ENCODE measurements at regions not wholly inside any gene's neighbourhood (a gene's known extent, or its start where the extent isn't known, plus 50 kb on each side); places are given as distances from the start of the nearest gene placed in this dataset.
"Not testable (repeated sequence)": the region's sequence is repeated elsewhere in the genome, so short reads cannot be mapped to it uniquely, and the experiment has no call there.

- peaks cover 11 to 13% of the 10 kb centered on the region in 2 donors for H3K4me1 Mint-ChIP-seq (ENCODE audit: low read depth in 2 of 2)
- H3K9me3 Mint-ChIP-seq, result no peaks in the 10 kb centered on the region
- DNase-seq (ENCODE audit: low spot score) (no peak), ATAC-seq (no peak)
- no peaks in the 10 kb centered on the region for H3K27me3 Mint-ChIP-seq
- H3K27ac Mint-ChIP-seq, result no peak overlapping the region
- no peak overlapping the region for H3K4me3 Mint-ChIP-seq
- no peaks in the 10 kb centered on the region for H3K36me3 Mint-ChIP-seq
Measured at GRCh38 chr13:48818495-48819356, 157.0 kb upstream of the FNDC3A start.

DNA sequence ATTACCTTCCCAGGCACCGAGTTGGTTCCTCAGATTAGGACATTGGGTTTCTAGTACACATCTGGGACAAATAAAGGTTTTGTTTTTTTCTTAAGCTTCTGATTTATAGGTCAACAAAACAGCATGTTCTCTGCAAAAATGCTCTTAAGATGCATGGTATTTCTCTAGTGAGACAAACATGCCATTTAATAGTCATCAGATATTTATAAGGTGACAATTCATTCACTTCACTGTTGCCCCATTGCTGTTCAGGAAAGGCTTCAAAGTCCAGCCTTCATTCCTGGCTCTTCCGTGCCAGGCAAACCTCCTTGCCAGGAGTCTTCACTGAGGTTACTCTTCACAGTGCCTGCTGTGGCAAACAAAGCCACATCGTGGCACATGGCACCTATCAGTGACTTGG is 156.3 kb upstream of the FNDC3A start:
- ATAC-seq (no peak), DNase-seq (ENCODE audit: low spot score) (no peak)
- H3K9me3 Mint-ChIP-seq, result no peaks in the 10 kb centered on the region
- peaks cover 11 to 13% of the 10 kb centered on the region in 2 donors for H3K4me1 Mint-ChIP-seq (ENCODE audit: low read depth in 2 of 2)
- H3K4me3 Mint-ChIP-seq, result no peak overlapping the region
- no peaks in the 10 kb centered on the region for H3K27me3 Mint-ChIP-seq
- H3K36me3 Mint-ChIP-seq, result no peaks in the 10 kb centered on the region
- H3K27ac Mint-ChIP-seq, result no peak overlapping the region

DNA sequence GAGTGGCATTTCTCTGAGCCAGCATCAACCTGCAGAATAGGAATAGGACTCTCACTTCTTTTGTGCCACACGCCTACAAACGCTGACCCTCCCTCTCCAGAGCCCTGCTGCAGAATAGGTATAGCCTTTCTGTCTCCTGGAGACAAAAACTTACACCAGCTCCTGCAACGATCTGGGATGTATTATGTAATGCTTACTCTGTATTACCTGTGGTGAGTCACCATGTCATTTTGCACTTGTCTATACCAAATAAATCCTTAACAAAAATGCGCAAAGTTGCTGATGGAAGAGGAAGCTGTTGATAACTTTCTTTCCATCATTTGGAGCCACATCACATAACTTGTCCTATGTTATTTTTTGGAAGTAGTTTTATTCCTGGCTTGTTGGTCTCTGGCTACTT is 155.8 kb upstream of the FNDC3A start:
- H3K27ac Mint-ChIP-seq, result no peak overlapping the region

GRCh38 chr13:48823526-48823925 is 152.2 kb upstream of the FNDC3A start:
- H3K4me3 Mint-ChIP-seq; ATAC-seq; H3K9me3 Mint-ChIP-seq; H3K27ac Mint-ChIP-seq; H3K4me1 Mint-ChIP-seq (ENCODE audit: low read depth in 2 of 2); DNase-seq (ENCODE audit: low spot score): not testable (repeated sequence)
- Mint-ChIP-seq H3K36me3 (peaks cover 16% of the 10 kb centered on the region), H3K27me3 (peaks cover 13 to 14% of the 10 kb centered on the region in 2 donors)

More for the DNA sequence above, 155.8 kb upstream of the FNDC3A start:
- no peak overlapping the region for H3K4me3 Mint-ChIP-seq
- no peaks in the 10 kb centered on the region for H3K27me3 Mint-ChIP-seq
- no peaks in the 10 kb centered on the region for H3K36me3 Mint-ChIP-seq
- ATAC-seq (no peak), DNase-seq (ENCODE audit: low spot score) (no peak)
- peaks cover 11 to 13% of the 10 kb centered on the region in 2 donors for H3K4me1 Mint-ChIP-seq (ENCODE audit: low read depth in 2 of 2)
- no peaks in the 10 kb centered on the region for H3K9me3 Mint-ChIP-seq

GRCh38 chr13:48826039-48826438 is 149.7 kb upstream of the FNDC3A start:
- DNase-seq (ENCODE audit: low spot score), result no peak
- peaks cover 26% of the 10 kb centered on the region in 2 donors for H3K4me1 Mint-ChIP-seq (ENCODE audit: low read depth in 2 of 2)
- ATAC-seq, result no peak
- H3K9me3 Mint-ChIP-seq, result peaks cover 7% of the 10 kb centered on the region
- peaks cover 16% of the 10 kb centered on the region for H3K36me3 Mint-ChIP-seq
- H3K27me3 Mint-ChIP-seq, result peaks cover 18 to 20% of the 10 kb centered on the region in 2 donors
- H3K4me3 Mint-ChIP-seq, result no peak overlapping the region
- H3K27ac Mint-ChIP-seq, result no peak overlapping the region

GRCh38 chr13:48826922-48827454 is 148.7 kb upstream of the FNDC3A start:
- peaks cover 23% of the 10 kb centered on the region for H3K36me3 Mint-ChIP-seq
- peak overlapping the region in 1 of 2 donors; percentile 1 for H3K27ac Mint-ChIP-seq
- not testable (repeated sequence) for H3K4me3 Mint-ChIP-seq

GRCh38 chr13:48827709-48828108 is 148.0 kb upstream of the FNDC3A start:
- H3K4me3 Mint-ChIP-seq, result no peak overlapping the region
- peak overlapping the region in 1 of 2 donors; percentile 1 for H3K27ac Mint-ChIP-seq
- H3K4me1 Mint-ChIP-seq (ENCODE audit: low read depth in 2 of 2), result peaks cover 29 to 34% of the 10 kb centered on the region in 2 donors
- ATAC-seq (no peak), DNase-seq (ENCODE audit: low spot score) (no peak)
- H3K9me3 Mint-ChIP-seq, result peaks cover 7% of the 10 kb centered on the region
- peaks cover 18 to 20% of the 10 kb centered on the region in 2 donors for H3K27me3 Mint-ChIP-seq
- peaks cover 28% of the 10 kb centered on the region for H3K36me3 Mint-ChIP-seq

More at GRCh38 chr13:48826922-48827454, 148.7 kb upstream of the FNDC3A start:
- not testable (repeated sequence) for H3K9me3 Mint-ChIP-seq; ATAC-seq; DNase-seq (ENCODE audit: low spot score)
- H3K27me3 Mint-ChIP-seq, result peaks cover 18 to 20% of the 10 kb centered on the region in 2 donors
- peaks cover 29 to 34% of the 10 kb centered on the region in 2 donors for H3K4me1 Mint-ChIP-seq (ENCODE audit: low read depth in 2 of 2)

- ATAC-seq (peak in 1 of 2 donors; percentile 62), DNase-seq (ENCODE audit: low spot score) (no peak)
- H3K36me3 Mint-ChIP-seq, result peaks cover 28% of the 10 kb centered on the region
- H3K9me3 Mint-ChIP-seq, result peaks cover 10% of the 10 kb centered on the region
- H3K27me3 Mint-ChIP-seq, result peaks cover 18 to 23% of the 10 kb centered on the region in 2 donors
- H3K4me1 Mint-ChIP-seq (ENCODE audit: low read depth in 2 of 2), result peaks cover 29 to 34% of the 10 kb centered on the region in 2 donors
- peak overlapping the region; percentile 3 to 13 for H3K27ac Mint-ChIP-seq
- H3K4me3 Mint-ChIP-seq, result peak overlapping the region; percentile 39
Measured at GRCh38 chr13:48828962-48829411, 146.7 kb upstream of the FNDC3A start.

GRCh38 chr13:48829536-48829935 is 146.2 kb upstream of the FNDC3A start:
- peak overlapping the region; percentile 3 to 13 for H3K27ac Mint-ChIP-seq
- peaks cover 18 to 23% of the 10 kb centered on the region in 2 donors for H3K27me3 Mint-ChIP-seq
- peaks cover 28% of the 10 kb centered on the region for H3K36me3 Mint-ChIP-seq
- peak overlapping the region; percentile 39 for H3K4me3 Mint-ChIP-seq
- H3K4me1 Mint-ChIP-seq (ENCODE audit: low read depth in 2 of 2), result peaks cover 29 to 34% of the 10 kb centered on the region in 2 donors
- no peak for DNase-seq (ENCODE audit: low spot score)
- ATAC-seq, result peak; percentile 49 to 59
- peaks cover 10% of the 10 kb centered on the region for H3K9me3 Mint-ChIP-seq

- ATAC-seq (peak in 1 of 2 donors; percentile 63), DNase-seq (ENCODE audit: low spot score) (no peak)
- Mint-ChIP-seq H3K4me3 (peak overlapping the region; percentile 52), H3K36me3 (peaks cover 28% of the 10 kb centered on the region), H3K4me1 (ENCODE audit: low read depth in 2 of 2) (peaks cover 29 to 34% of the 10 kb centered on the region in 2 donors), H3K27me3 (peaks cover 20 to 24% of the 10 kb centered on the region in 2 donors), H3K27ac (peak overlapping the region; percentile 34 to 72), H3K9me3 (peaks cover 10% of the 10 kb centered on the region)
Measured at GRCh38 chr13:48831248-48831647, 144.5 kb upstream of the FNDC3A start.

DNA sequence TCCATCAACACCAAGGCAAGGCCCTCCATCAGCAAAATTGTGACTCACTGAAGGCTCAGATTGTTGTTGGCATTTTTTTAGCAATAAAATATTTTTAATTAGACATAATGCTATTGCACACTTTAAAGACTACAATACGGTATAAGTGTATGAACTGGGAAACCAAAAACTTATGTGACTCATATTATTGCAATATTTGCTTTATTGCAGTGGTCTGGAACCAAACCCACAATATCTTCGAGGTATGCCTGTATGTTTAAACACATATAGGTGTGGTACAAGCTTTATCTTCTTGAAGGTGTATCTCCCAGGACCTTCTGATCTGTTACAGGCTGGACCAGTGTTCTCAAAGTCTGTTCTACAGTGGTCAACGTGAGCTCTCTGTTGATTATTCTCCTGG is 142.3 kb upstream of the FNDC3A start:
- Mint-ChIP-seq H3K27ac (no peak overlapping the region), H3K9me3 (peaks cover 3% of the 10 kb centered on the region), H3K36me3 (peaks cover 13% of the 10 kb centered on the region), H3K4me1 (ENCODE audit: low read depth in 2 of 2) (peaks cover 25 to 33% of the 10 kb centered on the region in 2 donors), H3K27me3 (peaks cover 8 to 11% of the 10 kb centered on the region in 2 donors), H3K4me3 (no peak overlapping the region)
- DNase-seq (ENCODE audit: low spot score), result no peak
- no peak for ATAC-seq

- not testable (repeated sequence) for ATAC-seq
- peaks cover 13% of the 10 kb centered on the region for H3K36me3 Mint-ChIP-seq
- peaks cover 10 to 14% of the 10 kb centered on the region in 2 donors for H3K4me1 Mint-ChIP-seq (ENCODE audit: low read depth in 2 of 2)
Measured at GRCh38 chr13:48835326-48835725, 140.4 kb upstream of the FNDC3A start.

GRCh38 chr13:48838193-48838973 is 137.3 kb upstream of the FNDC3A start:
- no peaks in the 10 kb centered on the region for H3K36me3 Mint-ChIP-seq
- H3K4me1 Mint-ChIP-seq (ENCODE audit: low read depth in 2 of 2), result no peaks in the 10 kb centered on the region
- H3K4me3 Mint-ChIP-seq, result no peak overlapping the region
- no peak overlapping the region for H3K27ac Mint-ChIP-seq
- H3K9me3 Mint-ChIP-seq, result peaks cover 3% of the 10 kb centered on the region
- DNase-seq (ENCODE audit: low spot score) (no peak), ATAC-seq (no peak)
- peaks cover 6 to 8% of the 10 kb centered on the region in 2 donors for H3K27me3 Mint-ChIP-seq

More at GRCh38 chr13:48835326-48835725, 140.4 kb upstream of the FNDC3A start:
- H3K27me3 Mint-ChIP-seq; H3K4me3 Mint-ChIP-seq; DNase-seq (ENCODE audit: low spot score); H3K27ac Mint-ChIP-seq; H3K9me3 Mint-ChIP-seq: not testable (repeated sequence)
